ENCODE measurements at regions not wholly inside any gene's neighbourhood (a gene's known extent, or its start where the extent isn't known, plus 50 kb on each side); places are given as distances from the start of the nearest gene placed in this dataset.

- TF ChIP-seq CTCF (IDR thresholded peaks at IDR 0.05) (no peak), POLR2A (IDR thresholded peaks at IDR 0.05) (no peak)
Observed at GRCh38 chr11:24206511-24206910, 290.3 kb upstream of the LUZP2 start.
